NB4 (cell line): ENCODE measurements at regions not wholly inside any gene's neighbourhood (a gene's known extent, or its start where the extent isn't known, plus 50 kb on each side); places are given as distances from the start of the nearest gene placed in this dataset.

ENCODE experiments used
- DNase-seq: peaks from one replicate; pipeline ENCODE4 v3.0.0; 2010; ENCODE audit warnings: low read depth
- H3K4me3 ChIP-seq: one replicate; pipeline ENCODE4 v1.5.1; 2011; ENCODE audit warnings: mild to moderate bottlenecking, low read depth, low read length, moderate library complexity
- MYC ChIP-seq: IDR thresholded peaks from 2 replicates; pipeline ENCODE4 v1.6.1; 2011; ENCODE audit warnings: low read depth, low read length
- POLR2A ChIP-seq: IDR thresholded peaks from 2 replicates; pipeline ENCODE4 v1.6.1; 2011; ENCODE audit warnings: mild to moderate bottlenecking; ENCODE audit not compliant: insufficient read length; ENCODE audit errors: extremely low read depth
- TF ChIP-seq, protein P1 (sequence below): IDR thresholded peaks from 2 replicates; pipeline ENCODE4 v1.6.1; 2011; ENCODE audit warnings: low read depth, low read length
- TF ChIP-seq, protein P2 (sequence below): IDR thresholded peaks from one replicate; pipeline ENCODE4 v1.5.1; 2012; ENCODE audit warnings: low read depth, low read length

DNA sequence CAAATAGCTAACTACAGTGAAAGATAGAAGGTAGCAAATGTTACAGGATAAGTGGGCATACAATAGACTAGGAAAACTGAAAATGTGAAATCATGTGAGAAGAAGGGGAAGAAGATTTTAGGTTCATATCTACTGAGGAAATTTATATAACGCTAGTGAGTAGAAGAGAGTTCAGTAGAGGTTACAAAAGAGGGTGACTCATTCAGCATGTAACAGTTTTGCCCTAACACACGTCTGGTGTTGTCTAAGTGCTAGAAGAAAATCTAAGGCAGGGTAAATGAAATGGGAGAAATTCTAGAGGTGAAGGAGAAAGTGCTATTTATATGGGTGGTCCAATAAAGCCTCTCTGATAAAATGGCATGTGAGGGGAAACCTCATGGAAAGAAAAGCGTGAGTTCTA lies 731.4 kb upstream of the POT1 start:
- DNase-seq, result peak; percentile 45
- TF ChIP-seq MYC, result peak; percentile 52
- TF ChIP-seq, protein P1, sequence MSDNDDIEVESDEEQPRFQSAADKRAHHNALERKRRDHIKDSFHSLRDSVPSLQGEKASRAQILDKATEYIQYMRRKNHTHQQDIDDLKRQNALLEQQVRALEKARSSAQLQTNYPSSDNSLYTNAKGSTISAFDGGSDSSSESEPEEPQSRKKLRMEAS, result peak; percentile 27; the same call in 1 of the 2 replicates
- TF ChIP-seq, protein P2, sequence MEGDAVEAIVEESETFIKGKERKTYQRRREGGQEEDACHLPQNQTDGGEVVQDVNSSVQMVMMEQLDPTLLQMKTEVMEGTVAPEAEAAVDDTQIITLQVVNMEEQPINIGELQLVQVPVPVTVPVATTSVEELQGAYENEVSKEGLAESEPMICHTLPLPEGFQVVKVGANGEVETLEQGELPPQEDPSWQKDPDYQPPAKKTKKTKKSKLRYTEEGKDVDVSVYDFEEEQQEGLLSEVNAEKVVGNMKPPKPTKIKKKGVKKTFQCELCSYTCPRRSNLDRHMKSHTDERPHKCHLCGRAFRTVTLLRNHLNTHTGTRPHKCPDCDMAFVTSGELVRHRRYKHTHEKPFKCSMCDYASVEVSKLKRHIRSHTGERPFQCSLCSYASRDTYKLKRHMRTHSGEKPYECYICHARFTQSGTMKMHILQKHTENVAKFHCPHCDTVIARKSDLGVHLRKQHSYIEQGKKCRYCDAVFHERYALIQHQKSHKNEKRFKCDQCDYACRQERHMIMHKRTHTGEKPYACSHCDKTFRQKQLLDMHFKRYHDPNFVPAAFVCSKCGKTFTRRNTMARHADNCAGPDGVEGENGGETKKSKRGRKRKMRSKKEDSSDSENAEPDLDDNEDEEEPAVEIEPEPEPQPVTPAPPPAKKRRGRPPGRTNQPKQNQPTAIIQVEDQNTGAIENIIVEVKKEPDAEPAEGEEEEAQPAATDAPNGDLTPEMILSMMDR, result no peak
- H3K4me3 ChIP-seq, result no peak overlapping the region

GRCh38 chr7:125654076-125654475 lies 724.5 kb upstream of the POT1 start:
- no peak for DNase-seq
- TF ChIP-seq, protein P2, result no peak
- no peak for TF ChIP-seq MYC
- TF ChIP-seq, protein P1, result no peak
- TF ChIP-seq POLR2A, result no peak
- H3K4me3 ChIP-seq, result no peak overlapping the region

DNA sequence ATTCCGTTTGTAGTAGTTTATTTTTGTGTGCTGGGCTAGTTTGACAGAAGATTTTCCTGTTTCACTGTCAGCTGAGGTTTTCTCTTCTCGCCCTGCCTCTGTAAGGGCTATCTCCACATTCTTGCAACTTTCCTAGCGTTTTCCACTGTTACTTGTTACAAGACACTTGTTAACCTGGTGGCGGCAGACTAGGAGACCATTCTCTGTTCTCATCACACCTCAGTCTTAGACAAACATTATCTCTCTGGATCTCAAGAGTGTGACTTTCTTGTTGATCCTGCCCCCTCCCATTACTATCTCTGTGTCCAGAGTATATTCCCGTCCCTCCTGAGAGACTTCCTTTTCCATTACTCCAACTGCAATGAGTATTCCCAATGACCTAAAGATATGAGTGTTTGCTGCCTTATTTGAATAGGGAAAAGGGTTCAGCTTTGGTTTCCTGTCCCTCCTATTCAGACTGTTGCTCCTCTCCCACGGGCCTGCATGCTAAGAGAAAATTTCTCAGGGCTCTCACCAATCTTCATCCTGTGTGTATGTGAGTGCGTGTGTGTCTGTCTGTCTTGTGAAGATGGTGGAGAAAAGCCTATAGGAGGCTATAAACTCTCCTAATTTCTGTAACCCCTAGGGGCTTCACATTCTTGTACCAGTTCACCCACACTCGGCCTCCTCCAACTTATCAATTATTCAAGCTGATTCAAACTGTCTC lies 722.4 kb upstream of the POT1 start:
- no peak overlapping the region for H3K4me3 ChIP-seq
- no peak for DNase-seq
- TF ChIP-seq MYC (no peak), POLR2A (no peak)
- TF ChIP-seq, protein P2, result no peak
- TF ChIP-seq, protein P1, result no peak

- no peak overlapping the region for H3K4me3 ChIP-seq
- TF ChIP-seq MYC (no peak), POLR2A (no peak)
- TF ChIP-seq, protein P2, result no peak
- TF ChIP-seq, protein P1, result no peak
- no peak for DNase-seq
Measured at GRCh38 chr7:125648543-125648942, 718.9 kb upstream of the POT1 start.

DNA sequence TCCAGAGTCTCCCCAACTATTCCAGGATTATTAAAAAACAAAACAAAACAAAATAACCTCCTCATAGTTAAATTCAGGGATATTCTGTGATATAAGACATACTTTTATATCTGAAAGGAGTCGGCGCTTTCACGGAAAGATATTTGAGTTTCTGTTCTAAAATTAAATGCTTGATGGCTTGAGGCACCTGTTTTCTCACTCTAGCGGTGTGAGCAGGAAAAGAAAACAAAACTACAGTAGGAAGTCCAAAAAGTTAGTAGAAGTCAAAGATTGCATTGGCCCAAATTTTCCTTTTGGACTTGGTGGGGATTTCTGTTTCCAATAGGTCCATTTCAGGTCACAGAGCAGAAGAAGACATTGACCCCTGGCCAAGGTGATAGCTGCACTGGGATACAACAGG lies 716.1 kb upstream of the POT1 start:
- no peak overlapping the region for H3K4me3 ChIP-seq
- DNase-seq, result no peak
- TF ChIP-seq, protein P1, result no peak
- no peak for TF ChIP-seq MYC
- TF ChIP-seq, protein P2, result no peak

GRCh38 chr7:125644109-125644508 lies 714.5 kb upstream of the POT1 start:
- DNase-seq, result no peak
- TF ChIP-seq POLR2A (no peak), MYC (no peak)
- TF ChIP-seq, protein P2, result no peak
- TF ChIP-seq, protein P1, result no peak
- no peak overlapping the region for H3K4me3 ChIP-seq
